ENCODE measurements at regions not wholly inside any gene's neighbourhood (a gene's known extent, or its start where the extent isn't known, plus 50 kb on each side); places are given as distances from the start of the nearest gene placed in this dataset.
"Not testable (repeated sequence)": the region's sequence is repeated elsewhere in the genome, so short reads cannot be mapped to it uniquely, and the experiment has no call there.

- Histone ChIP-seq H3K79me2 (ENCODE audit: low read length) (no peaks in the 10 kb centered on the region), H3K27ac (ENCODE audit: low read length) (no peak overlapping the region), H2AFZ (ENCODE audit: low read length) (no peak overlapping the region), H4K20me1 (ENCODE audit: insufficient read depth, low read length) (no peaks in the 10 kb centered on the region), H3K4me2 (ENCODE audit: low read depth, low read length) (no peak overlapping the region), H3K9me2 (replicated peaks; ENCODE audit: insufficient read depth, low read length) (no peaks in the 10 kb centered on the region), H3K27me3 (replicated peaks; ENCODE audit: insufficient read depth, low read length) (no peaks in the 10 kb centered on the region), H3K9me3 (replicated peaks; ENCODE audit: insufficient read depth, low read length) (no peaks in the 10 kb centered on the region), H3K9ac (ENCODE audit: low read length) (no peak overlapping the region), H3K4me1 (ENCODE audit: low read length) (no peaks in the 10 kb centered on the region), H3K4me3 (ENCODE audit: low read length) (no peak overlapping the region), H3F3A (ENCODE audit: insufficient read depth, low read length) (no peaks in the 10 kb centered on the region), H3K36me3 (replicated peaks; ENCODE audit: insufficient read depth, low read length) (no peaks in the 10 kb centered on the region)
- no peak for TF ChIP-seq EZH2 (optimal IDR thresholded peaks at IDR 0.05; ENCODE audit: low read depth, low read length)
- no peak for TF ChIP-seq CTCF (IDR thresholded peaks at IDR 0.05; ENCODE audit: low read length)
- no peak for TF ChIP-seq EZH2phosphoT487 (IDR thresholded peaks at IDR 0.05; ENCODE audit: low read length)
- no peak for DNase-seq
Observed at GRCh38 chr2:210946395-210946794, 390.0 kb downstream of the CPS1 start.

GRCh38 chr2:210950434-210951060, 394.1 kb downstream of the CPS1 start:
- not testable (repeated sequence) for DNase-seq; H3K4me2 ChIP-seq (ENCODE audit: low read depth, low read length); H3K79me2 ChIP-seq (ENCODE audit: low read length); H3K36me3 ChIP-seq (replicated peaks; ENCODE audit: insufficient read depth, low read length); H2AFZ ChIP-seq (ENCODE audit: low read length); H4K20me1 ChIP-seq (ENCODE audit: insufficient read depth, low read length); H3K9ac ChIP-seq (ENCODE audit: low read length); H3K9me2 ChIP-seq (replicated peaks; ENCODE audit: insufficient read depth, low read length); H3K4me3 ChIP-seq (ENCODE audit: low read length); H3K9me3 ChIP-seq (replicated peaks; ENCODE audit: insufficient read depth, low read length); H3K27ac ChIP-seq (ENCODE audit: low read length); H3K27me3 ChIP-seq (replicated peaks; ENCODE audit: insufficient read depth, low read length); H3F3A ChIP-seq (ENCODE audit: insufficient read depth, low read length); H3K4me1 ChIP-seq (ENCODE audit: low read length)

GRCh38 chr2:210954386-210954907, 398.0 kb downstream of the CPS1 start:
- TF ChIP-seq CTCF (IDR thresholded peaks at IDR 0.05; ENCODE audit: low read length) (no peak), EZH2 (optimal IDR thresholded peaks at IDR 0.05; ENCODE audit: low read depth, low read length) (no peak), EZH2phosphoT487 (IDR thresholded peaks at IDR 0.05; ENCODE audit: low read length) (no peak)
- no peak overlapping the region for H2AFZ ChIP-seq (ENCODE audit: low read length)
- H3K4me3 ChIP-seq (ENCODE audit: low read length): no peak overlapping the region
- no peaks in the 10 kb centered on the region for H3K79me2 ChIP-seq (ENCODE audit: low read length)
- no peak for DNase-seq
- no peaks in the 10 kb centered on the region for H3K27me3 ChIP-seq (replicated peaks; ENCODE audit: insufficient read depth, low read length)
- H3K4me1 ChIP-seq (ENCODE audit: low read length): no peaks in the 10 kb centered on the region
- no peaks in the 10 kb centered on the region for H3K36me3 ChIP-seq (replicated peaks; ENCODE audit: insufficient read depth, low read length)
- no peak overlapping the region for H3K4me2 ChIP-seq (ENCODE audit: low read depth, low read length)
- no peaks in the 10 kb centered on the region for H3K9me3 ChIP-seq (replicated peaks; ENCODE audit: insufficient read depth, low read length)
- H3K27ac ChIP-seq (ENCODE audit: low read length): no peak overlapping the region
- H3F3A ChIP-seq (ENCODE audit: insufficient read depth, low read length): no peaks in the 10 kb centered on the region
- no peaks in the 10 kb centered on the region for H3K9me2 ChIP-seq (replicated peaks; ENCODE audit: insufficient read depth, low read length)
- no peaks in the 10 kb centered on the region for H4K20me1 ChIP-seq (ENCODE audit: insufficient read depth, low read length)
- no peak overlapping the region for H3K9ac ChIP-seq (ENCODE audit: low read length)

- H3F3A ChIP-seq (ENCODE audit: insufficient read depth, low read length): no peaks in the 10 kb centered on the region
- no peak overlapping the region for H3K4me2 ChIP-seq (ENCODE audit: low read depth, low read length)
- no peak overlapping the region for H3K9ac ChIP-seq (ENCODE audit: low read length)
- H3K27ac ChIP-seq (ENCODE audit: low read length): no peak overlapping the region
- no peaks in the 10 kb centered on the region for H3K36me3 ChIP-seq (replicated peaks; ENCODE audit: insufficient read depth, low read length)
- H3K79me2 ChIP-seq (ENCODE audit: low read length): no peaks in the 10 kb centered on the region
- no peaks in the 10 kb centered on the region for H3K4me1 ChIP-seq (ENCODE audit: low read length)
- H3K9me2 ChIP-seq (replicated peaks; ENCODE audit: insufficient read depth, low read length): no peaks in the 10 kb centered on the region
- no peak for DNase-seq
- H4K20me1 ChIP-seq (ENCODE audit: insufficient read depth, low read length): no peaks in the 10 kb centered on the region
- H3K4me3 ChIP-seq (ENCODE audit: low read length): no peak overlapping the region
- no peaks in the 10 kb centered on the region for H3K27me3 ChIP-seq (replicated peaks; ENCODE audit: insufficient read depth, low read length)
- no peak overlapping the region for H2AFZ ChIP-seq (ENCODE audit: low read length)
- no peak for TF ChIP-seq CTCF (IDR thresholded peaks at IDR 0.05; ENCODE audit: low read length)
- no peak for TF ChIP-seq EZH2 (optimal IDR thresholded peaks at IDR 0.05; ENCODE audit: low read depth, low read length)
- TF ChIP-seq EZH2phosphoT487 (IDR thresholded peaks at IDR 0.05; ENCODE audit: low read length): no peak
- no peaks in the 10 kb centered on the region for H3K9me3 ChIP-seq (replicated peaks; ENCODE audit: insufficient read depth, low read length)
Observed at GRCh38 chr2:210955591-210955990, 399.2 kb downstream of the CPS1 start.
